Fibroblast of the conjunctiva (primary cell): ENCODE measurements at regions not wholly inside any gene's neighbourhood (a gene's known extent, or its start where the extent isn't known, plus 50 kb on each side); places are given as distances from the start of the nearest gene placed in this dataset.

Source experiments
- DNase-seq: peaks from one replicate; pipeline ENCODE4 v3.0.0-alpha.2; 2010; ENCODE audit warnings: low read depth

- DNase-seq = no peak
Observed at GRCh38 chr13:78334059-78334458, 269.3 kb downstream of the POU4F1 start.

- no peak for DNase-seq
Observed at GRCh38 chr13:78326633-78327032, 276.7 kb downstream of the POU4F1 start.

DNA sequence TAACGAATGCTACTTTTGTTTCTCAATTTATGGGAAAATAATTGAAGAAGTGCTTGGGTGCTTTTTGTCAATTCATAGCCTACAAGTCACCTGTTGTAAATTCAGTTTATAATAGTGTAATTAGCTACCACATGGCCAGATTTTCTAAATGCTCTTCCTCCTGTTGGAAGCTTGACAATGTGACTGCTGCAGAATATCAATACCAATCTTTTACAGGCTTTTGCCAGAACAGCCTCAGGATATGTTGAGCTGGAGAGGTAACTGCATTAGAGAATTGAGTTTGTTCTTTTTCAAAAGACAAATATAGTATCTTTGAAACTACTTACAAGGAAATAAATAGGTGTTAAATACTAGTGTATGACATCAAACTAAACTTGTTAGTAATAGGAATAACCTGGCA is 277.8 kb downstream of the POU4F1 start:
- DNase-seq = no peak

- DNase-seq = no peak
Observed at GRCh38 chr13:78323848-78324247, 279.5 kb downstream of the POU4F1 start.

DNA sequence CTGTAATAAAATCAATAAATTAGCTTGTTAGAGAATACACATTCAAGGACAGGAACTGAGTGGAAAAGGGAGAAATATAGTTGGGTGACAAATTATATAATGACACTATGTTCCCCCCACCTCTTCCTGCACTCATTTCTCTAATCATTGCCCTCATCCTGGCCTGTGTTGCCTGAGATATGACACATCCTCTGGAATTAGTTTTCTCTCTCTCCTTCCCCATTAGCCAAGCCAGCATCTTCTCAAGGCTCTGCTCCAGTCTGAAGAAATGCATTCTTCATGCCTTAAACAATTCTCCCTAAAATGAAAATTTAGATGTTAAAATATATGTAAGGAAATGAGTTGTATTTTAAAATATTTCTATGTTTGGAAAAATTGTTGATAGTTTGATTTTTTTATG is 280.3 kb downstream of the POU4F1 start:
- DNase-seq = no peak

GRCh38 chr13:78319101-78319627 is 284.2 kb downstream of the POU4F1 start:
- DNase-seq = no peak

DNA sequence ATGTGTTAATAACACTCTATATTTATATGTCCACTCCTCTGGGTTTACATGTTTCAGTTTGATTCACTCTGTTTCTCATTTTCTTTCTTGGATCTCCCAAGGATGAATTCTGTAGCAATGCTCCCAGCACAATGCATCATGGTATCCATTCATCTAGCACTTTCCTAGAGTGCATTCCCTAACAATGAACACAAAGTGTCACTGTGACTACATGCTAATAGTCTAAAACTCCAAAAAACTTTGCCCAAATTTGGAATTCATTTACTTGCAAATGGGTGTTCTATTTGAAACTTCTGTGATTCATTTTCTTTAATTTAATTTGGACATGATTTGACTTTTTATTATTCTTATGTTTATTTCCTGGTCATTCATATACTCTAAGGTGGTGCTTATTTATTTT is 286.3 kb downstream of the POU4F1 start:
- no peak for DNase-seq

- DNase-seq = no peak
Observed at GRCh38 chr13:78309497-78310180, 293.7 kb downstream of the POU4F1 start.

DNA sequence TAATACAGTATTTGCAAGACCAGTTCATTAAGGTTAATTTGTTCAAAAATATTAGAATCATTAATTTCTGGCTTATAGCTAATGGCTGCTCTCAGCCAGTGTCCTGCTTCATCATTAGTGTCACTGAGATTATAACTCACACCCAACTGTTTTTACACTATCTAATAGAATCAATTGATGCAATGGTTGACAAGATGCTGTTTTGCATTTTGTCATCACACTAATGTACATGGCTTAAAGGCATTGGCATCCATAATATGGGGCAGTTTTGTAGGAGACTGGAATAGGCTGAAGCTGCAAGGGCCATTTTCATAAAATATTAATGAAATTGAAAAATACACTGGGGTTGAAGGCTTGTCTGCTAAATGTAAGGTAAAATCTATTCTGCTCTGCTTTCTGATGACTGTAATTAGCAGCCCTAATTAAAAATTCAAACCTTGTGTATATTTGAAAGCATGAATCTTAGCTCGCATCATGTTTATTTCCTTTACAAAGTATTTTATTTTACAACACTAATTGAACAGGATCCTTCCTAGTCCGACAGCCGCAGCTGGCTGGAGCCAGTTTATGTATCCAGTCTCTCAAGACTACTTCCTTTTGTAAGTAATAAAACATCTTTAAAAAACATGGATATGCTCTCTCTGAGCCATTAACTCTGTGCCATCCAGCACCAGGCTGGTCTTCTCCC is 296.7 kb downstream of the POU4F1 start:
- no peak for DNase-seq

DNA sequence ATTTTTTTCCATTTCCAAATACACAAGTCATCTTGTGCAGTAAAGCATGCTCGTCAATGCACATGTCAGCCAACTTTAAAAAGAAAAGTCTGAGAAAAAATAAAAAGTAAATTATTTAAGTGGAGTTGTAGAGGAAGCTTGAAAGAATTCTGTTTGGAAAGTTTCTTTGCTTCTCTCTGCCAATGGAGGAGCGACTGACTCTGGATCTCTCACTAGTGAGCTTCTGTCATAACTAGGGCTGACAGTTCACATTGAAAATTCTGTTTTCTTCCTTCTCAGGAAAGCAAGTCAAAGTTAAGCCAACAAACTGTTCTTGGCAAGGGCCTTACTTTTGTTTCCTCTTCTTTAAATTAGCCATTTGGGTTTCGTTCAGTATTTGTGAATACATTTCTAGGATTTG is 298.2 kb downstream of the POU4F1 start:
- no peak for DNase-seq

DNA sequence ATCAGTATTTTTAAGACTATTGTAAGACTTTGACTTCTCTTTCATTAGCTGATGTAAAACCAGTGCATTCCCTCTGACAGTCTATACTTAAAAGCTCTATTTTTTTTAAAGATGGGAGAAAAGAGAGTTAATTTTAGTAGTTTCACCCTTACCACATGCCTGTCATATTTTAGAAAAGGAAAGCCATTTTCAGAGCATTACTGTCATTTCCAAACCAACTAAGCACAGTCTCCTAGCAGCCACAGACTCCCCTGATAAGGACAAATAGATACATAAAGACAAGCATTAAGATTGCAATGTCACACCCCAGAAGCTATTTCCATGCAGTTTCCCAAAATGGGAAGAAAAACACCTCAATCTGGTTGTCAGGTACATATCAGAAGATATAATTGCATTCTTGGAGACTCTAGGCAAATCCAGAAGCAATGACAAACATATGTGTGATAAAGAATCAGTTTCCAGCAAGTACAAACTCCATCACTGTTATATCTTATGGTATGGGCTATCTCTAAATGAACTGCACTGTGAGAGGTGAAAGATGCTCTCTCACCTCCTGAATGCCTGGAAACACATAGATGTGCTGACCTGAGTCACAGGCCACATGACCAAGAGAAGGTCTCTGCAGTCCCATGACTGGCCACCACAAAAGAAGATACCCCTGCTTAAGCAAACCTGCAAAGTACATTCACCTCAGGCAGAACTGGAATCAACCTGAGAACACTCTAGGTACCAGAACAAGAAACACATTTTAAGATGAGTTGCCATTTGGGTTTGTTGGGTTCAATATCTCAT is 303.3 kb downstream of the POU4F1 start:
- no peak for DNase-seq

GRCh38 chr13:78298657-78299056 is 304.7 kb downstream of the POU4F1 start:
- DNase-seq = no peak

GRCh38 chr13:78286748-78287147 is 316.6 kb downstream of the POU4F1 start:
- no peak for DNase-seq

DNA sequence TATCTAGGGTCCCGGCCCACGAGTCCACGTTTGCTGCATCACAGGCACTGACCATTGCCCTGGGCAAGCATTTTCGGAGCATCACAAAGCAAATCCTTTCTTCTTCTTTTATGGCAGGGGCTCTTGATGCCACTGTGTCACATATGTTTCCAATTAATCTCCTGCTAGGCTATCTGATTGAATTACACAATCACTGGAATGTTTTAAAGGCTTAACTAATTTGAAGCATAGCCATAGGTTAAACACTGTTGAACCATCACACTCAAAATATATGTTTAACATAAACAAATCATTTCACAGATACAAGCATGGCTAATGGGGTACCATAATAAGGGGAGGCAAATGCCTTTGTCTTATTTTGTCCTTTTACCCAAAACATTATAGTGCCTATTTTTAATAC is 338.3 kb downstream of the POU4F1 start:
- DNase-seq = no peak

- no peak for DNase-seq
Observed at GRCh38 chr13:78258304-78258703, 339.7 kb upstream of the EDNRB start.

DNA sequence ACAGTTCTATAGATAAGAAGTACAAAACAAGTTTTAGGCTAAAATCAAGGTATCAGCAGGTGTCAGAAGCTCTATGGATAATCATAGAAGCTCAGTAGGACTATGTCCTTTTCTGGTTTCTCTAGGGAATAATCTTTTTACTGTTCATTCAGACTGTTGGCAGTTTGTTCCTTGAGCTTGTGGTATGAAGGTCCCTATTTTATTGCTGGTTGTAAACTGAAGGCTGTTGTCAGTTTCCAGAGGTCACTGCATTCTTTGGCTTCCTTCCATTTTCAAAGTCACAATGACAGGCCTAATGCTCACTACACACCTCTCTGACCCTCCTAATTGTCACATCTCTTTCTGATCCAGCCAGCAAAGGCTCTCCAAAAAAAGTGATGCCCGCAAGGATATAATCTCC is 337.9 kb upstream of the EDNRB start:
- no peak for DNase-seq

- no peak for DNase-seq
Observed at GRCh38 chr13:78254113-78254512, 335.5 kb upstream of the EDNRB start.

DNA sequence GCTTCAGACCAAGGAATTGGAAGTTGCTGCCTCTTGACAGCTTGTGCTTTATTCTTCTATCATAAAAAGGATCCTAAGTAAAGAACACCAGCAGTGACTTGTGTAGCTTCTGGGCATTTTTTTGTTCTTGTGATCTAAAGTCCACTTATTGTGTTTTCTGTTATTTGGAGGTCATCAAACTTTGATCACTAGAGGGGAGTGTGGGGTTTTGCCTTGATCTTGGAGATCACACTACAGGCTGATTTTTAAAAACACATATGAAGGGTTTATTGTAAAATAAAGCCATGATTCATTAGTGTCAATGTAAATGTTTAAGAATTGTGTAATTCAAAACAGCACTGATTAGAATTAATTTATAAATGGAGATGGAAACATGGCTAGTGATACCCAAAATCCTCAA is 328.7 kb upstream of the EDNRB start:
- no peak for DNase-seq

- peak; percentile 1 for DNase-seq
Observed at GRCh38 chr13:78241278-78241919, 322.8 kb upstream of the EDNRB start.

GRCh38 chr13:78239714-78240113 is 321.1 kb upstream of the EDNRB start:
- DNase-seq = no peak

GRCh38 chr13:78238911-78239310 is 320.3 kb upstream of the EDNRB start:
- no peak for DNase-seq

DNA sequence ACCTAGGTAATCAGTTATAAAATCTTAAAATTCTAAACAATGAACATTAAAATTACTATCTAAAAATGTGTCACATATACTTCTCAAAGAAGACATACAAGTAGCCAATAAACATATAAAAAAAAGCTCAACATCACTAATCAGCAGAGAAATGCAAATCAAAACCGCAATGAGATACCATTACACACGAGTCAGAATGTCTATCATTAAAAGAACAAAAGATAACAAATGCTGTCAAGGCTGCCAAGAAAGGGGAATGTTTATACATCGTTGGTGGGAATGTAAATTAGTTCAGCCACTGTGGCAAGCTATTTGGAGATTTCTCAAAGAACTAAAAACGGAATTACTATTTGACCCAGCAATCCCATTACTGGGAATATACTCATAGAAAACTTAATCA is 310.3 kb upstream of the EDNRB start:
- DNase-seq = no peak
